ENCODE measurements at regions not wholly inside any gene's neighbourhood (a gene's known extent, or its start where the extent isn't known, plus 50 kb on each side); places are given as distances from the start of the nearest gene placed in this dataset.
A peak's percentile ranks its signal among the peaks of the same experiment; 100 is the strongest.
"Not testable (repeated sequence)": the region's sequence is repeated elsewhere in the genome, so short reads cannot be mapped to it uniquely, and the experiment has no call there.

DNA sequence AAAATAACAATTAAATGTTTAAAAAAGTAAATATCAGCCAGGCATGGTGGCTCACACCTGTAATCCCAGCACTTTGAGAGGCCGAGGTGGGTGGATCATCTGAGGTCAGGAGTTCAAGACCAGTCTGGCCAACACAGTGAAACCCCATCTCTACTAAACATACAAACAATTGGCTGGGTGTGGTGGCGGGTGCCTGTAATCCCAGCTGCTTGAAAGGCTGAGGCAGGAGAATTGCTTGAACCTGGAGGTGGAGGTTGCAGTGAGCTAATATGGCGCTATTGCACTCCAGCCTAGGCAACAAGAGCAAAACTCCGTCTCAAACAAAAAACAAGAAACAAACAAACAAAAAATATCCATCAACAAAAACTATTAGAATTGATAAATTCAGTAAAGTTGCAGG lies 77.5 kb downstream of the SNX5 start:
- in situ Hi-C loops (cut with HindIII; ENCODE audit: low sequenced_read_pairs); DNase-seq (ENCODE audit: low spot score): not testable (repeated sequence)

DNA sequence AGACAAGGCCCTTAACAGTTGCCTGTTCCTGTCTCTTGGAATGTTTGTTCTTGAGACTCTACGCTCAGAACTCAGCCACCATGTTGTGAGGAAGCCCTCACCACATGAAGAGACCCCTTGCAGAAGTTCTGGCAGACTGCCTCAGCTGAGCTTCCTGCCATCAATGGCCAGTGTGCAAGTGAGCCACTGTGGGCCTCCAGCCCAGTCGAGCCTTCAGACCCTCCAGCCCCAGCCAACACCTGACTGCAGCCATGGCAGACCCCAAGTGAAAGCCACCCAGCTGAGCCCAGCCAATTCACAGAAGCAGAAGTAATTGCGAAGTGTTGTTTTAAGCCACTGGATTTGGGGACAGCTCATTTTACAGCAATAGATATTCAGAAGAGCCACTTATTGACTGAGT lies 78.3 kb downstream of the SNX5 start:
- in situ Hi-C loops (cut with HindIII; ENCODE audit: low sequenced_read_pairs) = no loop called here
- DNase-seq (ENCODE audit: low spot score) = no peak

DNA sequence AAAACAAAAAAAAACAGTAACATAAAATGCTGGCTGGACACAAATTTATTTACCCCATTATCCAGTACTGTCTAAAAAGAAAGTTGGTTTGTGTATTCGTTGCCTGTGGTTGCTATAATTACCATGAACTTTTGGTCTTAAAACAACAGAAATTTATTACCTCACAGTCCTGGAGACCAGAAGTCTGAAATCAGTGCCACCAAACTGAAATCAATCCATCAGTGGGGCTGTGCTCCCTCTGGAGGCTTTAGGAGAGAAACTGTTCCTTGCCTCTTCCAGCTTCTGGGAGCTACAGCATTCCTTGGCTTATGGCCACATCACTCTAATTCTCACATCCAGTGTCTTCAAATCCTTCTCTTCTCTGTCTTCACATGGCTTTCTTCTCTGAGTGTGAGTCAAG lies 79.4 kb downstream of the SNX5 start:
- no peak for DNase-seq (ENCODE audit: low spot score)
- in situ Hi-C loops (cut with HindIII; ENCODE audit: low sequenced_read_pairs) = no loop called here

DNA sequence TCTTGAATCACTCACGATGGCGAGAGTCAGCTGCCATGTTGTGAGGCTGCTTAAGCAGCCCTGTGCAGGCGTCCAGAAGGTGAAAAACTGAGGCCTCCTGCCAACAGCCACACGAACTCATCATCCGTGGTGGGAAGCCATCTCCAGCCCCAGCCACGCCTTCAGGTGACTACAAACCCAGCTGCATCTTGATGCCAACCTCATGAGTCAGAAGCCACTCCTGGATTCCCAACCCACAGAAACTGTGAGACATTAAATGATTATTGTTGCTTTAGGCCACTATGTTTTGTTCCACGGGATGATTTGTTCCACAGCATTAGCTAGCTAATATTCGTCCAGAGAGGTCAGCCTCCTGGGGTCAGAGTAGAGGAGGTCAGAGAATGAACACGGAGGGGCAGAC lies 80.5 kb downstream of the SNX5 start:
- in situ Hi-C loops (cut with HindIII; ENCODE audit: low sequenced_read_pairs) = no loop called here
- DNase-seq (ENCODE audit: low spot score) = no peak

DNA sequence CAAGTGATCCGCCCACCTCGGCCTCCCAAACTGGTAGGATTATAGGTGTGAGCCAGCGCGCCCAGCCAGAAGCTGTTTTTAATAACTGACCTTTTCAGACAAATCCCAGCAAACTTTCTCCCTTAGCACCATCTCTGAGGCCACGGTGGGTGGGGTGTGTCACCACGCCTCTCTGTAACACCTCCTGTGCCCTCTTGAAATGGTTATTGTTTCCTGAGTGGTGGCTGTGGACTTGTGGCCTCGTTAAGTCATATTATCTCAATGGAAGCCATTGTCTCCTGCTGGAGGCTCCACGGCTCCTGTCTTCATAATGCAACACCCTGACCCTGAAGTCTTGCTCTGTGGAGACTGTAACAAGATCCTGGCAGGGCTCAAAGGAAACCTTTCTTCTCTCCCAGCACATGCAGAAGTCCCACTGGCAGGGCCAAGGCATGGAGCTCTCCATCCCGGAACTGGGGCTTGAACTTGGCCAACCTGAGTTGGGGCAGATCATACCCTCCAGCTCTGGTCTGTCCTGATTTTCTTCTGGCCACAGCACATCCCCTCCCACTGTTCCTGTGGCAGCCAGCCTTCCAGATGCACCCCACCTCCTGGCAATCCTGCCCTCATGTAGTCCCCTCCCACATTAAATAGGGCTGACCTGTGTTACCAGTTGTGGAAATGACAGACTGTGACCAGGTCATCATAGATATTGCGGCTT lies 81.1 kb downstream of the SNX5 start:
- no peak for DNase-seq (ENCODE audit: low spot score)
- in situ Hi-C loops (cut with HindIII; ENCODE audit: low sequenced_read_pairs) = no loop called here

DNA sequence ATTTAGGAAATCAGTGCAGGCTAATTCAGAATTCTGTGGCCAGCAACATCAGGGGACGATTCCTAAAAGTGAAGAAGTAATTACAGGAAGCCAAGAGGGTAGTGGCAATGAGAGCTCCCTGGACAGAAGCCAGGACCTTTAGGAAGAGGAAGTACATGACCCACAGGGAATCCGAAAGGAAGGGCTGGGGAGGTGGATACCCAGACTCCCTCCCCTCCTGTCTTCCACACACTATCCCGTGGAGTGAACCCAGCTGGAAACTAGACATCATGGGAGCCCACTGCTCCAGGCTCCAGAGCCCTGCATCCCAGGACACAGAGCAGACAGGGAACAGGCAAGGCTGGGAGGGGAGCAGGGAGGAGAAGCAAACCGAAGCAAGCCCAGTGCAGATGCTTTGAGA lies 83.0 kb downstream of the SNX5 start:
- in situ Hi-C loops (cut with HindIII; ENCODE audit: low sequenced_read_pairs) = no loop called here
- no peak for DNase-seq (ENCODE audit: low spot score)

DNA sequence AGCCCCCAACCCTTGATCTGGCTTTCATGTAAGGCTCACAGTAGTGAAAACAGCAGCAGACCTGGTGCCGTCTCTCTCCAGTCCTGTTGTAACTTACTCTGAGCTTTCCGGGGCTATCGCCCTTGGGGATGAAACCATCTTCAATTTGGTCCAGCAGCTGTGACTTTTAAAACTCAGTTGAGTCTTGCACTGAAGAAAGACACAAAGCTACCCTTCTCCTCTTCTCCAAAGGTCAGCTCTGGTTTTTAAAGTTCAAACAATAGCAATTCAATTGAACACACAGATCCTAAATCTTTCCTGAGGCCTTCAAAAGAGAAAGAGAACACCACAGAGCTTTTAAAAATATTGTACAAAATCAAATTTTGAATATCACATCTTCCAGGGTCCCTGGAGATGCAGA lies 83.5 kb downstream of the SNX5 start:
- in situ Hi-C loops (cut with HindIII; ENCODE audit: low sequenced_read_pairs) = no loop called here
- DNase-seq (ENCODE audit: low spot score) = no peak

DNA sequence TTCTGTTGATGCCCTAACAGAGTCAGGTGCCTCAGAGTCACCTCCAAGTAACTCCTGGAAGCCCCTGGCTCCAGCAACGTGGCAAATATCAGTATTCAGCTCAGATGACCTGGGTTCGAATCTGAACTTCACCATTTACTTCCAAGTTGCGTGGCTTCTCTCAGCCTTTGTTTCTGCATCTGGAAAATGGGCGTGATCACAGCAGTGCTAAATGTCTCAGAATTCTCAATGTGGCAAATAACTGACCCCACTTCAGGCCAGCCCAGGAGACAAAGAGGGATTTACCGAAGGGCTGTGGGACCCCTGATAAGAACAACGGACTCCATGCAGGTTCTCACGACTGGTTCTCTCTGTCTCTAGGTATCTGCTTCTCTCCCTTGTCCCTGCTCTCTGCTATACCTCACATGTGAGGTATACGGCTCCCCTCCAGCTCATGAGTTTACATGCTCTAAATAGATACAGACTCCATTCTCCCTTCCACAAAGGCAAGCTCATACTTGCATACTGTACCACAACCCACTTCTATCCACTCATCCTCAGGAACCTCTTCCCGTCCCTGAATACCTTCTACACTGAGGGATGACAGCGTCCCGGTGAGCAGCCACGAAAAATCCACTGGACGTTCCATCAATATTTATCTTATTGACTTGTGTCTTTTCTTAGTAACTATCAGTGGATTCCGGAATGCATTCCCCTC lies 84.1 kb downstream of the SNX5 start:
- in situ Hi-C loops (cut with HindIII; ENCODE audit: low sequenced_read_pairs) = no loop called here
- no peak for DNase-seq (ENCODE audit: low spot score)

DNA sequence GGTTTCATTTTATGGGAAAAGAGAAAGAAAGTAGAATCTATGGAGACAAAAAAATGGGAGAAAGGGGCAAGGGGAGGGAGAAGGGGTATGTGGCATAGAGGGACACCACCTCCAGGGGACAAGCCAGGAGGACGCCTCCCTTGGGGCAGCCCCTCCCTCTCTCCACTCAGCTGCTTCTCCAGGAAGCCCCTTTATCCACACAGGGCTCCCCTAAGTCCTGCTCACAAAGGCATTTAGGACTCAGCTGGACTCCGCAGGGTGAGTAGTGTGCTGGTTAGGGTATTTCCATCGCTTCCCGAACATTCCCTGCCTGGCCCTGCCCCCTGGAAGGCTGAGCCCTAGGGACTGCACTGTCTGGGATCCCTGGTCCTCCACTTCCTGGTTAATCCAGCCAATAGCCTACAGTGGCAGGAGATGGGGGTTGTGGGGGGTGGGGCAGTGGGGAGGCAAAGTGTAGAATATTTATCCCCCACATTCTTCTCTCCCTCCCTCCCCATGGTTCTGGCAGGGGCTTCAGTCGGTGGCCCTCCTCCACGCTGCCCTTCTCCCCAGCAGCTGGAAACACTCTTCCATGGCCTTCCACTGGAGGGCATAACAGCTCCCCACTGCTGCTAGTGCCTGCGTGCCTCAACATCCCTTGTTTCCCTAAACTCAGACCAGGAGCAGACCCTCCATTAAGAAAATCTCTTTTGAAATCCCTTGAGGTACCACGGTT lies 84.8 kb downstream of the SNX5 start:
- no peak for DNase-seq (ENCODE audit: low spot score)
- in situ Hi-C loops (cut with HindIII; ENCODE audit: low sequenced_read_pairs) = no loop called here

DNA sequence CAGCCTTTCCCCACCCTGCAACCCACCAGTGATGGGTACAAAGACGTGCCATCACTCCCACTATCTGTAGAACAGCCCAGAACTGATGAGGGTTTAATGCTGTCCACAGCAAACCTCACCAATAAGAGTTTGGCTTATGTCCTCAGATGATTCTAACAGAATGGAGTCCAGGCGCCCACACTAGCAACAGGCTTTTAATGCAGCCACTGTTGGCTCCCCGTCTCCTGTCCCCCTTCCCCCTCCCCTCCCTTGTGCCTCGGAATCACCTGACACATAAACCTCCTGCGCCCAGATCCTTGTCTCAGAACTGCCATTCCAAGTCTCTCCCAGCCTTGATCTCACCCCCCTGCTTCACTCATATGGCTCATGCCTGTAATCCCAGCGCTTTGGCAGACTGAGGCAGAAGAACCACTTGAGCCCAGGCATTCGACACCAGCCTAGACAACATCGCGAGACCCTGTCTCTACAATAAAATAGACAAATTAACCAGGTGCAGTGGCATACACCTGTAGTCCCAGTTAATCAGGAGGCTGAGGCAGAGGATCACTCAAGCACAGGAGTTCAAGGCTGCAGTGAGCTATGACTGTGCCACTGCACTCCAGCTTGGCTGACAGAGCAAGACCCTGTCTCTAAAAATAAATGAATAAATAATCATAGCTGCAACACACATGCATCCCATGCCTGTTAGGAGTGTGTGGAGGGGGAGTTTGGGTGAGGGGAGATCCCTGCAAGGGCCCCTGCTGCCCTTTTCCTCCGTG lies 85.6 kb downstream of the SNX5 start:
- in situ Hi-C loops (cut with HindIII; ENCODE audit: low sequenced_read_pairs) = no loop called here
- no peak for DNase-seq (ENCODE audit: low spot score)

DNA sequence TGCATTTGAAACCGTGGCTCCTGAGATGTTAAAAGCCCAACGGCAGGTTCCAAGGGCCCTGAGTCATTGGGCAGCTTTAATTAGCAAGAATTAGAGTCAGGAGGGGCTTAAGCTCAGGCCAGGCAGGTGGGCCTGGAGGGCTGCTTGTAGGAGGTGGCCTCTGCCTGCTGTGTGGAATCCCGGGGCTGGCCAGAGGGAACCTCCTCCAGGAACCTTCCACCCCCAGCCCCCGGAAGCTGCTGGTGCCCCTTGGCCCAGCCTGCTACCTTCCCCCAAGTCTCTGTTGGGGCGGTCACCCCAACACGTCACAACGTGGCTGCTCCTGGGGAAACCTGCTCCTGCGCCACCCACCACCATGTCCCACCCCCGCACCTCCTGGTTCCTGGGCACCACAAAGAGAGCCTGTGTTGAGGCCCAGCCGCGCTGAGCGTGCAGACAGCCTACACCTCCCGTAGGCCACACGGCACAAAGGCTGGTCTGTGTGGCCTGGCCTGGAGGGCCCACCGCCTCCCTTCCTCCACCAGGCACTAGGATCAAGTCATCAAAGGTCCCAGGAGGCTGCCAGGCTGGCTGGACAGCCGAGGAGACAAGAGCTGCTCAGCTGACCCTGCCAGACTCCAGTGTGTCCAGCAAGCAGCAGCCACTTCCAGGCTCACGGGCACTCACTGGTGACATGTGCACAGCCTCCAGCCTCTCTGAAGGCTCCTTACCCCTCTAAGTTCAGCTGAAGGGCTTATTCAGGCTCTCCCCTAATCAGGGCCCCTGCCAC lies 86.3 kb downstream of the SNX5 start:
- DNase-seq (ENCODE audit: low spot score) = no peak
- in situ Hi-C loops (cut with HindIII; ENCODE audit: low sequenced_read_pairs) = no loop called here

DNA sequence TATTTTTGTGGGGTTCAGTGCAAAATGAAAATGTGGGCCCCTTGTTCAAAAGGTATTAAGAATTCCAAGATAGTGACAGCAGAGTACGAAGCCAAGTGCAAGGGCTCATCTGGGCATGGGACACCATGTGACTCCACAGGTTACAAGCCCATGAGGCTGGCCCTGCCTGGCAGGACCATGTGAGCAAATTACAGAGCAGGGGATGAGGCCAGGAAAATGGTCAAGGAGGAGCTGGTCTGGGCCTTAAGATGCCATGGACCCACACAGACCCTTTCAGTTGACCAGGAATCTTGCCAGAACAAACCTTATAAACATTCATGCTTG lies 86.9 kb downstream of the SNX5 start:
- in situ Hi-C loops (cut with HindIII; ENCODE audit: low sequenced_read_pairs) = no loop called here

DNA sequence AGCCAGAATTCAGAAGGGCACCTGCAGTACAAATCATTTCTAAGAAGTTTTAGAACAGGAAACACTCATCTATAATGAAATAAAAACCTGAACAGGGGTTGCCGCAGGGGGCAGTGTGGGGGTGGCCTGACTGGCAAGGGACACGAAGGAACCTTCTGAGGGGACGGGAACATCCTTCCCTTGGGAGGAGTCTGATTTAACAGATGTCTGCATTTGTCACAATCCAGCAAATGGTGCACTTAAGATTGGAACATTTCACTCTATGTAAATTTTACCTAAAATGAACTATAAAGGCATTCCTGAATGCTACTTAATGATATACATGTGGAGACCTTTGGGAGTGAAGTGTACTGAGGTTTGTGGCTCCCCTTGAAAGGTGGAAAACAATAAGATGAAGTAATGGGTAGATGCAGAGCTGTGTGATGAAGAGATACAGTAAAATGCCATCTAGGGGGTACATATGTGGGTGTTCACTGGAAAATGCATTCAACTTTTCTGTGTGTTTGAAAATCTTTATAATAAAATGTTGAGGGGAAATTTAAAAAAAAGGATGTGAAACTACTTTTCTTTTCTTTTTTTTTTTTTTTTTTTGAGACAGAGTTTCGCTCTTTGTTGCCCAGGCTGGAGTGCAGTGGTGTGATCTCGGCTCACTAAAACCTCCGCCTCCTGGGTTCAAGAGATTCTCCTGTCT lies 89.5 kb downstream of the SNX5 start:
- in situ Hi-C loops (cut with HindIII; ENCODE audit: low sequenced_read_pairs) = no loop called here
- no peak for DNase-seq (ENCODE audit: low spot score)

More for the DNA sequence above, 86.9 kb downstream of the SNX5 start:
- no peak for DNase-seq (ENCODE audit: low spot score)

DNA sequence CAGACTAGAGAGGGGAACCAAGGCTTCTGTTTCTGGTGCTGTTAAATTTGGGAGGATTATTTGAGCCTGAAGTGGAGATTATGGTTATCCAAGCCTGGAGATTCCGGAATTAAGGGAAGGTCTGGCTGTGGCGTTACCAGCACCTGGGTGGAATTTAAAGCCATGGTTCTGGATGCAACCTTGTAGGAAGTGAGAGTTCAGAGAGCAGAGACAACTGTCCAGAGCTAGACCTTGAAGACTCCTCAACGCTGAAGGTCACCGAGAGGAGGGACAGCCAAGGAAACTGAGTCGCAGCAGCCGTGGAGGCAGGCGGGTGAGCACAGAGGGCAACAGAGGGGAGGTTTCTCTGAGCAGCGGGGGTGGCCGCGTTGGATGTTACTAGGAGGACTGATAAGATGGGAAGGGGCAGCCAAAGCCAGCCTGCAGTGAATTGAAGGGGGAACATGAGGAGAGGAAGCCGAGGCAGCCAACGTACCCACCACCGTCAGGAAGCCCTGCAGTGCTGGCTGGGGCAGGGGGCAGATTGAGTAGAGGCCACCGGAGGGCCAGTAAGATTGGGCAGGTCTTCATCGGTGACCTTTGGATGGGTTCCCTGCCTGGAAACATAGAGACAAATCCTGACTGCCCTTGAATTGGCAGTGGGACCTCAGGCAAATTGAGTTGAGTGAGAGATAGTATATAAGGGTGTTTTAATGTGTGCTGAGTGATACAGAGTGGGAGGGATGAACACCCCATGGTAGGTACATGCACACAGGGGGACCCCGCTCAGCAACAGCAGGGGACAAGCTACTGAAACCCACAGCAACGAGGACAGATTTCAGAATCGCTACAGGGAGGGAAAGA lies 90.3 kb downstream of the SNX5 start:
- no peak for DNase-seq (ENCODE audit: low spot score)
- in situ Hi-C loops (cut with HindIII; ENCODE audit: low sequenced_read_pairs) = no loop called here

DNA sequence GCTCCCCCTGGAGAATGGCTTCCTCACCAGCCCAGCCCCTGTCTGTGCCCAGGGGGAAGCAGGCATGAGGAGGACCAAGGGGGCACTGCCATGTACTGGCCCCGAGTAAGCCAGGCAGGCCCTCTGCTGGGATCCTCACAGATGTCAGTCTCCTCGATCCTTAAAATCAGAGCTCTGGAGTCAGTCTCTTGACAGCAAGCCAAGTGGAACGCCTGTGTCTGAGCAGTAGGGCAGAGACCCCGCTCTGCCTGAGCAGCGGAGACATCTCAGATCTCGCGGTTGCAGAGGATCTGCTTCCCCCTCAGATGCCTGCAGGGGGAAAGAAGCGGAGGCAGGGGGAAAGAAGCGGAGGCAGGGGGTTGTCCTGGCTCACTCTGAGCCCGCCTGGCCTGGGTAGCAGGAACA lies 92.6 kb downstream of the SNX5 start:
- in situ Hi-C loops (cut with HindIII; ENCODE audit: low sequenced_read_pairs) = no loop called here
- DNase-seq (ENCODE audit: low spot score) = no peak

DNA sequence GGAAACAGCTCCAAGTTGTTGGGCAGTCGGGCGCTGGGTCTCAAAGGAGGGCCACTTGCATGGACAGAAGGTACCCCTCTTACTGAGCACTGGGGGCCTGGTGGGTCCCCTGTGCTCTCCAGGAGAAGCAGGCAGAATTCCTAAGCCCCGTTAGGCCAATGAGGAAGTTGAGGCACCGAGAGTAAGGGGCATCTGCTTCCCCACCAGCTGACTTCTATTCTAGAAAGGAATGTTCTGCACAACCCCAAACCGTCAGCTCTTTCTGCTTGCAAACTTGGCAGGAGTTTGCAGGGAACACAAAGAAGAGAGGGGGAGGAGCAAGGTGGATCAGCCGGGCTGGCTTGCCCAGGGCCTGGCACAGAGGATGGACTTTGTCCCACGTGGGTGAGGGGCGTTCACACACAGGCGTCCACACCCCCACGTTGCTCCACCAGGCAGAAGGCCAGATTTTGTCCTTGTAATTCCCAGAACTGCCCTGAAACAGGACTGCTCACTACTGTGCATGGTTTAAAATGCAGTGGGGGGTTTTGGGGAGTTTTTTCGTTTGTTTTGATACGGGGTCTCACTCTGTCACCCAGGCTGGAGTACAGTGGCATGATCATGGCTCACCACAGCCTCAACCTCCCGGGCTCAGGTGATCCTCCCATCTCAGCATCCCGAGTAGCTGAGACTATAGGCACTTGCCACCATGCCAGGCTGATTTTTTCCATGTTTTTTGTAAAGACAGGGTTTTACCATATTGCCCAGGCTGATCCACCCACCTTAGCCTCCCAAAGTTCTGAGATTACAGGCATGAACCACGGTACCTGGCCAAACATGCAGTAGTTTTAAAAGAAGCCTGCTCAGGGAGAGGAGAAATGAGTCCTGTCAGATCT lies 93.3 kb downstream of the SNX5 start:
- DNase-seq (ENCODE audit: low spot score) = peak; percentile 11
- in situ Hi-C loops (cut with HindIII; ENCODE audit: low sequenced_read_pairs) = no loop called here

All from G401 (cell line).